Esophagus (tissue), 2 donors: ENCODE measurements at regions not wholly inside any gene's neighbourhood (a gene's known extent, or its start where the extent isn't known, plus 50 kb on each side); places are given as distances from the start of the nearest gene placed in this dataset.
"Not testable (repeated sequence)": the region's sequence is repeated elsewhere in the genome, so short reads cannot be mapped to it uniquely, and the experiment has no call there.

Experiments
- H3K27ac ChIP-seq, 2 donors: one replicate each; pipeline ENCODE4 v1.5.1; 2013; ENCODE audit warnings: low read depth in 2 of 2, mild to moderate bottlenecking in 2 of 2, inconsistent platforms in 1 of 2, low read length in 1 of 2, moderate library complexity in 1 of 2
- H3K27me3 ChIP-seq, 2 donors: one replicate each; pipeline ENCODE4 v1.6.1; 2013; ENCODE audit warnings: low read length in 2 of 2, control low read depth in 1 of 2, mild to moderate bottlenecking in 1 of 2; ENCODE audit not compliant: insufficient read depth in 2 of 2, control insufficient read depth in 1 of 2
- H3K36me3 ChIP-seq, 2 donors: one replicate each; pipeline ENCODE4 v1.6.1; 2013; ENCODE audit warnings: low read length in 1 of 2; ENCODE audit not compliant: control insufficient read depth in 2 of 2, insufficient read depth in 2 of 2
- H3K4me1 ChIP-seq, 2 donors: one replicate each; pipeline ENCODE4 v1.6.1; 2013; ENCODE audit warnings: low read length in 1 of 2; ENCODE audit not compliant: control insufficient read depth in 2 of 2, insufficient read depth in 2 of 2
- H3K4me3 ChIP-seq, 2 donors: one replicate each; pipeline ENCODE4 v1.5.1; 2013; ENCODE audit warnings: low read length in 2 of 2, mild to moderate bottlenecking in 2 of 2, low read depth in 1 of 2, moderate library complexity in 1 of 2
- H3K9me3 ChIP-seq, 2 donors: one replicate each; pipeline ENCODE4 v1.6.1; 2013; ENCODE audit warnings: mild to moderate bottlenecking in 2 of 2, low read depth in 1 of 2, low read length in 1 of 2, moderate library complexity in 1 of 2; ENCODE audit not compliant: control insufficient read depth in 2 of 2, insufficient read depth in 1 of 2
- WGBS, 2 donors: extraction: QIAGEN DNeasy Blood & Tissue Kit; methylation state at CpG; one replicate each; pipeline ENCODE4 v1.1.7; 2013; 5-methylcytosine and 5-hydroxymethylcytosine counted together
- donor health status: healthy with polysubstance abuse.
- donor health status: Bipolar disorder and iron deficiency.

DNA sequence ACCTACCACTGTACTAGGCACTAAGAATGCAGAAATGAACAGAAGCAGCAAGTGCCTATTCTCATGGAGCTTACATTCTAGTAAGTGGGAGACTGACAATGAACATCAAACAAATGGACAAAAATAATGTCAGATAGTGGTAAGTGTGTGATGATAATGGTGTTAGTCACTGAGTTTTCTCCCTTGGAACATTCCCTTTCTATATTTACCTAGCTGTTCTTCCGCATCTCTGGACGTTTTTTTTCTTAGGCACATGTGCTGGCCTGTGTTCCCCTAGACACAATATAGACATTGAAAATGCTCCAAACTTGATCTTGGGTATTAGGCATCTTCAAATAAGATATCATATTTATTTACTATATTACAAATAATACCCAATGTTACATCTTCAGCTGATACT is 218.1 kb upstream of the GJE1 start:
- Histone ChIP-seq H3K4me3 (no peak overlapping the region), H3K4me1 (no peaks in the 10 kb centered on the region), H3K27ac (no peak overlapping the region), H3K36me3 (no peaks in the 10 kb centered on the region), H3K27me3 (no peaks in the 10 kb centered on the region), H3K9me3 (no peaks in the 10 kb centered on the region)
- WGBS, 2 donors: 59 to 70% methylated on average over 2 of the region's 2 CpGs

DNA sequence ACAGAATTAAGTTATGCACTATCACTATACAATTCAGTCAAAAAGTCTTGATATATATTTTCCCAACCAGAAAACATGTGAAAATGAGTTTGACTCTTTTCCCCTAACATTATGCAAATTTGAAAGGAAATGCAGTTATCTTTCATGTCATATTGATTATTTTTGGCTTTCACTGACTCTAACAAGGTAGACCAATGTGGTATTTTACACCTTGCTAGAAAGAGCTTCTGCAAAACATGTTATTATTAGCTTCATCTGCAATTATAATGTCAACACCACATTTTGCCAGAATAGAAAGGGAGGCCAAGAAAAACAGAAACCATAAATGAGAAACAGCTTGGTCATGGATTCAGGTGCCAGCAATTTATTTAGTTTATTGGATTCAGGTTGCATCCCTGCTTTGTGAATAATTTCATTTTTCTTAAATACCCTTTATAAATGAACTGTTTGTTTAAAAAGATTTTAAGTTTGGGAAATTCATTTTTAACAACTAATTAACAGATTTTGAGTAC is 226.1 kb upstream of the GJE1 start:
- H3K27me3 ChIP-seq: no peaks in the 10 kb centered on the region
- no peaks in the 10 kb centered on the region for H3K4me1 ChIP-seq
- no peaks in the 10 kb centered on the region for H3K9me3 ChIP-seq
- H3K4me3 ChIP-seq: no peak overlapping the region
- no peak overlapping the region for H3K27ac ChIP-seq
- H3K36me3 ChIP-seq: no peaks in the 10 kb centered on the region

- no peaks in the 10 kb centered on the region for H3K27me3 ChIP-seq
- WGBS, 2 donors: 61 to 65% methylated on average over 2 of the region's 2 CpGs
- no peak overlapping the region for H3K4me3 ChIP-seq
- H3K36me3 ChIP-seq: no peaks in the 10 kb centered on the region
- H3K9me3 ChIP-seq: peaks cover 0 to 15% of the 10 kb centered on the region in 2 donors
- no peak overlapping the region for H3K27ac ChIP-seq
- no peaks in the 10 kb centered on the region for H3K4me1 ChIP-seq
Measured at GRCh38 chr6:141890661-141891060, 242.1 kb upstream of the GJE1 start.

DNA sequence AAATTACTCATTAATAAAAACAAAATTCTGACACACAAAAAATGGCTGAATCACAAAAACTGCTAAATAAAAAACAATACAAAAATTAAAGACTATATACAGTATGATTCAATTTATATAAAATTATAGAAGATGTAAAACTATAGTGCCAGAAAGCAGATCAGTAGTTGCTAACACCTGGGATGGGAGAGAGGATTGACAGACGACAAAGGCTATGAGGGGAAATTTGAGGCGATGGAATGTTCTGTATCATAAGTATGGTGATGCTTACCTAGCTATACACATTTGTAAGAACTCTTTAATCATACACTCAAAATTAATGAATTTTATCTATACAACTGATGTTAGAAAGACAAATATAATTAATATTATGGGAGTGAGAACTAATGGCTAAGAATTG is 247.9 kb upstream of the GJE1 start:
- no peak overlapping the region for H3K4me3 ChIP-seq
- no peaks in the 10 kb centered on the region for H3K4me1 ChIP-seq
- H3K9me3 ChIP-seq: peaks cover 0 to 13% of the 10 kb centered on the region in 2 donors
- H3K27me3 ChIP-seq: no peaks in the 10 kb centered on the region
- no peaks in the 10 kb centered on the region for H3K36me3 ChIP-seq
- WGBS, 2 donors: 91 to 99% methylated on average over 2 of the region's 2 CpGs
- H3K27ac ChIP-seq: no peak overlapping the region

- Histone ChIP-seq H3K9me3 (no peaks in the 10 kb centered on the region), H3K36me3 (no peaks in the 10 kb centered on the region)
Measured at GRCh38 chr6:141878686-141879085, 254.0 kb upstream of the GJE1 start.

GRCh38 chr6:141877275-141877983 is 255.3 kb upstream of the GJE1 start:
- WGBS, 2 donors: 91 to 98% methylated on average over 2 of the region's 2 CpGs
- H3K4me1 ChIP-seq: no peaks in the 10 kb centered on the region
- peaks cover 0 to 2% of the 10 kb centered on the region in 2 donors for H3K27me3 ChIP-seq
- H3K9me3 ChIP-seq: no peaks in the 10 kb centered on the region
- no peak overlapping the region for H3K27ac ChIP-seq
- no peak overlapping the region for H3K4me3 ChIP-seq
- H3K36me3 ChIP-seq: no peaks in the 10 kb centered on the region

More at GRCh38 chr6:141878686-141879085, 254.0 kb upstream of the GJE1 start:
- Histone ChIP-seq H3K4me3 (no peak overlapping the region), H3K27me3 (peaks cover 0 to 2% of the 10 kb centered on the region in 2 donors), H3K27ac (no peak overlapping the region), H3K4me1 (no peaks in the 10 kb centered on the region)

- H3K27ac ChIP-seq: no peak overlapping the region
- WGBS, 2 donors: 69 to 72% methylated on average over 6 of the region's 6 CpGs
Measured at GRCh38 chr6:141874930-141875602, 257.7 kb upstream of the GJE1 start.

DNA sequence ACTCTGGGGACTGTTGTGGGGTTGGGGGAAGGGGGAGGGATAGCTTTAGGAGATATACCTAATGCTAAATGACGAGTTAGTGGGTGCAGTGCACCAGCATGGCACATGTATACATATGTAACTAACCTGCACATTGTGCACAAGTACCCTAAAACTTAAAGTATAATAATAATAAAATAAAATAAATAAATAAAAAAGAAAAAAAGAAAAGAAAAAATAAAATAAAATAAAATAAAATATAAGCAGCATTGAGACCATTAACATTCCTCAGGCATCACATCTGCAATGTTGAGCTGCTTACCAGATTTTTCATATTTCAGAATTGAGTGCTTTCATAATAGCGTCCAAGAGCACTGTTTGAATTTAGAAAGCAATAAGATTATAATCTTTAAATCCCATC is 263.2 kb upstream of the GJE1 start:
- not testable (repeated sequence) for H3K4me3 ChIP-seq, H3K27me3 ChIP-seq, H3K27ac ChIP-seq, H3K9me3 ChIP-seq, H3K36me3 ChIP-seq, H3K4me1 ChIP-seq
- 60 to 78% methylated on average over 2 of the region's 2 CpGs for WGBS, 2 donors

More at GRCh38 chr6:141874930-141875602, 257.7 kb upstream of the GJE1 start:
- no peak overlapping the region for H3K4me3 ChIP-seq
- no peaks in the 10 kb centered on the region for H3K4me1 ChIP-seq
- no peaks in the 10 kb centered on the region for H3K9me3 ChIP-seq
- H3K36me3 ChIP-seq: no peaks in the 10 kb centered on the region
- H3K27me3 ChIP-seq: peaks cover 0 to 2% of the 10 kb centered on the region in 2 donors

DNA sequence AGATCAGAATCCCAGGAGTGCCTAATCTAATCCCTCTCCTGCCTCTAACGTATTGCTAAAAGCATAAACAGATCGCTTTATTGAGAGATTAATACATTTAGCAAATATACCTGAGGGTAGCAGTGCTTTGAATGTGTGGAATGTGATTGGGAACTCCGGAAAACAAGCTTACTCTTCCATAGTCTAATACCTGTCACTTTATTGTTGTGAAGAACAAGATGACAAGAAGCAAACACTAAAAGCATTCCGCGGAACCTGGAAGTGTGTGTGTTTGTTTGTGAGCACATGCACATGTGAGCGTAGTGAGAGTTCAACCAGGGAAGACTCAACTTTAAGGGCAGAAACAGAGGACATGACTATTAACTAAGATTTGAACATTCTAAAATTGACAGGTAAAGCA is 265.0 kb upstream of the GJE1 start:
- H3K27me3 ChIP-seq: no peaks in the 10 kb centered on the region
- no peaks in the 10 kb centered on the region for H3K36me3 ChIP-seq
- no peak overlapping the region for H3K27ac ChIP-seq
- H3K4me1 ChIP-seq: no peaks in the 10 kb centered on the region
- H3K9me3 ChIP-seq: no peaks in the 10 kb centered on the region
- 60 to 61% methylated on average over 6 of the region's 6 CpGs for whole genome bisulfite sequencing, 2 donors
- no peak overlapping the region for H3K4me3 ChIP-seq
